HFFc6 (cell line): ENCODE measurements at regions not wholly inside any gene's neighbourhood (a gene's known extent, or its start where the extent isn't known, plus 50 kb on each side); places are given as distances from the start of the nearest gene placed in this dataset.

Source experiments
- DNase-seq: peaks from one replicate; pipeline ENCODE4 v3.0.0-alpha.2; 2018
- H3K27ac Mint-ChIP-seq: 2 replicates; pipeline ENCODE4 v1.8.0; 2020; ENCODE audit warnings: mild to moderate bottlenecking, mixed read lengths
- H3K27me3 Mint-ChIP-seq: 2 replicates; pipeline ENCODE4 v1.8.0; 2021; ENCODE audit warnings: mild to moderate bottlenecking, moderate library complexity, mixed read lengths; ENCODE audit not compliant: insufficient read depth
- H3K36me3 Mint-ChIP-seq: 2 replicates; pipeline ENCODE4 v1.8.0; 2021; ENCODE audit warnings: low read depth, mixed read lengths
- H3K4me1 Mint-ChIP-seq: 2 replicates; pipeline ENCODE4 v1.8.0; 2020; ENCODE audit warnings: low read depth, mixed read lengths
- H3K4me3 Mint-ChIP-seq: 2 replicates; pipeline ENCODE4 v1.8.0; 2020; ENCODE audit warnings: mild to moderate bottlenecking, moderate library complexity, mixed read lengths
- H3K9me3 Mint-ChIP-seq: 2 replicates; pipeline ENCODE4 v1.8.0; 2020; ENCODE audit warnings: mild to moderate bottlenecking, mixed read lengths
- CTCF ChIP-seq: fragments of 200-600 bp; sonication (generic); IDR thresholded peaks from 2 replicates; pipeline ENCODE4 v1.5.0; 2021; ENCODE audit warnings: antibody characterized with exemption, mild to moderate bottlenecking

GRCh38 chr4:181388061-181388460, 855.1 kb upstream of the TENM3 start:
- no peaks in the 10 kb centered on the region for H3K4me1 Mint-ChIP-seq
- H3K9me3 Mint-ChIP-seq: peaks cover 9% of the 10 kb centered on the region; the same call in 1 of the 2 replicates
- no peaks in the 10 kb centered on the region for H3K27me3 Mint-ChIP-seq
- H3K36me3 Mint-ChIP-seq: no peaks in the 10 kb centered on the region
- no peak for DNase-seq
- no peak overlapping the region for H3K4me3 Mint-ChIP-seq
- no peak for TF ChIP-seq CTCF
- no peak overlapping the region for H3K27ac Mint-ChIP-seq

GRCh38 chr4:181416966-181417365, 826.2 kb upstream of the TENM3 start:
- TF ChIP-seq CTCF: no peak

GRCh38 chr4:181418496-181418895, 824.7 kb upstream of the TENM3 start:
- H3K27me3 Mint-ChIP-seq: no peaks in the 10 kb centered on the region; the same call in 1 of the 2 replicates
- no peak for TF ChIP-seq CTCF
- peaks cover 17% of the 10 kb centered on the region for H3K9me3 Mint-ChIP-seq
- no peak overlapping the region for H3K27ac Mint-ChIP-seq
- no peak for DNase-seq
- no peaks in the 10 kb centered on the region for H3K4me1 Mint-ChIP-seq
- peaks cover 3% of the 10 kb centered on the region; the same call in 1 of the 2 replicates for H3K36me3 Mint-ChIP-seq
- H3K4me3 Mint-ChIP-seq: no peak overlapping the region

More at GRCh38 chr4:181416966-181417365, 826.2 kb upstream of the TENM3 start:
- H3K27me3 Mint-ChIP-seq: no peaks in the 10 kb centered on the region; the same call in 1 of the 2 replicates
- no peaks in the 10 kb centered on the region for H3K4me1 Mint-ChIP-seq
- no peaks in the 10 kb centered on the region; the same call in 1 of the 2 replicates for H3K36me3 Mint-ChIP-seq
- peaks cover 11% of the 10 kb centered on the region for H3K9me3 Mint-ChIP-seq
- no peak overlapping the region for H3K4me3 Mint-ChIP-seq
- no peak overlapping the region for H3K27ac Mint-ChIP-seq
- no peak for DNase-seq

GRCh38 chr4:181420950-181421349, 822.3 kb upstream of the TENM3 start:
- Mint-ChIP-seq H3K9me3 (peaks cover 17% of the 10 kb centered on the region), H3K36me3 (0 out of 2 replicates have a peak, but pooled peaks cover 3% of the 10 kb centered on the region), H3K4me3 (no peak overlapping the region), H3K27ac (no peak overlapping the region), H3K4me1 (no peaks in the 10 kb centered on the region), H3K27me3 (no peaks in the 10 kb centered on the region; the same call in 1 of the 2 replicates)
- no peak for TF ChIP-seq CTCF
- DNase-seq: no peak

GRCh38 chr4:181424362-181425016, 818.7 kb upstream of the TENM3 start:
- Mint-ChIP-seq H3K27ac (no peak overlapping the region), H3K9me3 (peaks cover 24% of the 10 kb centered on the region), H3K36me3 (0 out of 2 replicates have a peak, but pooled peaks cover 3% of the 10 kb centered on the region), H3K27me3 (no peaks in the 10 kb centered on the region), H3K4me1 (no peaks in the 10 kb centered on the region), H3K4me3 (no peak overlapping the region)
- TF ChIP-seq CTCF: no peak
- DNase-seq: no peak
